ENCODE measurements at regions not wholly inside any gene's neighbourhood (a gene's known extent, or its start where the extent isn't known, plus 50 kb on each side); places are given as distances from the start of the nearest gene placed in this dataset.

DNA sequence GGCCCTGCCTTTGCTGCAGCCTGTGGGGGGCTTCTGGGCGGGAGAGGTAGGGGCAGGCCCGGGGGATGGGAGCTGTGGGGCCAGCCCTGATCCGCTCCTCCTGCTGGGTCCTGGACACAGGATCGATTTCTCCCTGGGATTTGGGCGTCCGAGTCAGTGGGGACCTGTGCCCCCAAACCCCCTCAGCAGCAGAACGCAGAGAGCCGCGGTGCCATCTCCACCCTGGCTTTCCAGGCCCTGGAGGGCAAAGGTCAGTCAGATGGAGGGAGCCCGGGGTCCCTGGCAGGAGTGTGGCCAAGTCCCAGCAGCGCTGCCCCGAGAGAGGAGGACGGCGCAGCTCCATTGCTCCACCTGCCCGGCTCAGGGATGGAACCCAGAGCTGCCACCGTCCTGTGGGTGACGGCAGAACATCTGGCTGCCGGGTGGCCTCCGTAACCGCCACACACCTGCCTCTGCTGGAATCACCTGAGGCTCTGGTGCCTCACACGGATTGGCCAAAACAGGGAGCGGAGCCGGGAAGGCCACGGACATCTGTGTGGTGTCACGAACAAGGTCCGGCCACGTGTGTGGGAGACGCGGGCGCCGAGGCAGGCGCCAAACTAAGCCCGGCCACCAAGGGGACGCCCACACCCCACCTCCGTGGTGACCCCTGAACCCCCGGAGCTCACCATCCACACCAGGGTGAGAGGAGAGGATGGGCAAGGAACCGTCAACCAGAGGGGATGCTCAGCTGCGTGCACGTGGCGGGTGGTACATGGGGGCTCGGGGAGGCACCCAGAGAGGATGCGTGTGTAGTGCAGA, 80.3 kb upstream of the FBRSL1 start:
- TF ChIP-seq, protein P1, sequence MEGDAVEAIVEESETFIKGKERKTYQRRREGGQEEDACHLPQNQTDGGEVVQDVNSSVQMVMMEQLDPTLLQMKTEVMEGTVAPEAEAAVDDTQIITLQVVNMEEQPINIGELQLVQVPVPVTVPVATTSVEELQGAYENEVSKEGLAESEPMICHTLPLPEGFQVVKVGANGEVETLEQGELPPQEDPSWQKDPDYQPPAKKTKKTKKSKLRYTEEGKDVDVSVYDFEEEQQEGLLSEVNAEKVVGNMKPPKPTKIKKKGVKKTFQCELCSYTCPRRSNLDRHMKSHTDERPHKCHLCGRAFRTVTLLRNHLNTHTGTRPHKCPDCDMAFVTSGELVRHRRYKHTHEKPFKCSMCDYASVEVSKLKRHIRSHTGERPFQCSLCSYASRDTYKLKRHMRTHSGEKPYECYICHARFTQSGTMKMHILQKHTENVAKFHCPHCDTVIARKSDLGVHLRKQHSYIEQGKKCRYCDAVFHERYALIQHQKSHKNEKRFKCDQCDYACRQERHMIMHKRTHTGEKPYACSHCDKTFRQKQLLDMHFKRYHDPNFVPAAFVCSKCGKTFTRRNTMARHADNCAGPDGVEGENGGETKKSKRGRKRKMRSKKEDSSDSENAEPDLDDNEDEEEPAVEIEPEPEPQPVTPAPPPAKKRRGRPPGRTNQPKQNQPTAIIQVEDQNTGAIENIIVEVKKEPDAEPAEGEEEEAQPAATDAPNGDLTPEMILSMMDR (IDR thresholded peaks at IDR 0.05): no peak
- TF ChIP-seq POLR2A (IDR thresholded peaks at IDR 0.05): no peak
